ENCODE measurements at regions not wholly inside any gene's neighbourhood (a gene's known extent, or its start where the extent isn't known, plus 50 kb on each side); places are given as distances from the start of the nearest gene placed in this dataset.

DNA sequence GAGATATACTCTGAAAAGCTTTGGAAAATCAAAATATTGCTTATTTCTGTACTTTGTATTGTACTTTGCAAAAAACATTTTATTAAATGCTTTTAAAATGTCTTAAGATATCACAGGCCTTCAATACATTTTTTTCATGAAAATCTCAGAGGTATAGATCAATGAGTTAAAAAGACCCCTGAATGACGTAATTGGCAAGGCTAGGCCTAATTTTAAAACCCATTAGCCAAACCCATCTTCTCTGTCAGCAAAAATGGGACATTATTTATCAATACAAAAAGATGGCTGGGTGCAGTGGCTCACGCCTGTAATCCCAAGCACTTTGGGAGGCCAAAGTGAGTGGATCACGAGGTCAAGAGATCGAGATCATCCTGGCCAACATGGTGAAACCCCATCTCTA, 84.8 kb upstream of the PAK5 start:
- TF ChIP-seq, protein P1, sequence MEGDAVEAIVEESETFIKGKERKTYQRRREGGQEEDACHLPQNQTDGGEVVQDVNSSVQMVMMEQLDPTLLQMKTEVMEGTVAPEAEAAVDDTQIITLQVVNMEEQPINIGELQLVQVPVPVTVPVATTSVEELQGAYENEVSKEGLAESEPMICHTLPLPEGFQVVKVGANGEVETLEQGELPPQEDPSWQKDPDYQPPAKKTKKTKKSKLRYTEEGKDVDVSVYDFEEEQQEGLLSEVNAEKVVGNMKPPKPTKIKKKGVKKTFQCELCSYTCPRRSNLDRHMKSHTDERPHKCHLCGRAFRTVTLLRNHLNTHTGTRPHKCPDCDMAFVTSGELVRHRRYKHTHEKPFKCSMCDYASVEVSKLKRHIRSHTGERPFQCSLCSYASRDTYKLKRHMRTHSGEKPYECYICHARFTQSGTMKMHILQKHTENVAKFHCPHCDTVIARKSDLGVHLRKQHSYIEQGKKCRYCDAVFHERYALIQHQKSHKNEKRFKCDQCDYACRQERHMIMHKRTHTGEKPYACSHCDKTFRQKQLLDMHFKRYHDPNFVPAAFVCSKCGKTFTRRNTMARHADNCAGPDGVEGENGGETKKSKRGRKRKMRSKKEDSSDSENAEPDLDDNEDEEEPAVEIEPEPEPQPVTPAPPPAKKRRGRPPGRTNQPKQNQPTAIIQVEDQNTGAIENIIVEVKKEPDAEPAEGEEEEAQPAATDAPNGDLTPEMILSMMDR (conservative IDR thresholded peaks at IDR 0.05): no peak
- H3K4me1 Mint-ChIP-seq: no peaks in the 10 kb centered on the region
- H3K4me3 Mint-ChIP-seq: no peak overlapping the region
- H3K27ac Mint-ChIP-seq (ENCODE audit: unreplicated experiment): no peak overlapping the region
- DNase-seq (ENCODE audit: low read depth, low spot score): no peak
- no peaks in the 10 kb centered on the region for H3K9me3 Mint-ChIP-seq
- H3K36me3 Mint-ChIP-seq (ENCODE audit: low read depth): no peaks in the 10 kb centered on the region
- H3K27me3 Mint-ChIP-seq (ENCODE audit: low read depth): no peaks in the 10 kb centered on the region

DNA sequence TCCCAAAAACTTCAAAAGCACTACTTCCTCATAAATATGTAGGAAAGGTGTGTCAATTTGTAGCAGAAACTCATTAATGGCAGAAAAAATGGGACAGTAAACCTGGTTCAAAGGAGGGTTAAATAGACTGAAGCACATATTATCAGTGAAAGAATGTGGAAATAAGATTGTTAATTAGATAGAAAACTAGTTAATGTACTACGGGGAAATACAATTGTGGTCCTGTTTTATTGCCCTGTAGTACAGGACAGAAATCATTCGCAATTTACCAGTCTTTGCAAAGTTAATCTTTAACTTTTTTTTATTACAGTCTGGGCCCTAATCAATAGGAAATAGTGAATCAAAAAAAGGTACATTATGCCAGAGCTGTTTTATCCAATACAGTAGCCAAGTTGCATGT, 82.0 kb upstream of the PAK5 start:
- H3K4me1 Mint-ChIP-seq: no peaks in the 10 kb centered on the region
- no peaks in the 10 kb centered on the region for H3K36me3 Mint-ChIP-seq (ENCODE audit: low read depth)
- DNase-seq (ENCODE audit: low read depth, low spot score): no peak
- H3K9me3 Mint-ChIP-seq: no peaks in the 10 kb centered on the region
- H3K27ac Mint-ChIP-seq (ENCODE audit: unreplicated experiment): no peak overlapping the region
- no peaks in the 10 kb centered on the region for H3K27me3 Mint-ChIP-seq (ENCODE audit: low read depth)
- TF ChIP-seq, protein P1 (conservative IDR thresholded peaks at IDR 0.05): no peak
- H3K4me3 Mint-ChIP-seq: no peak overlapping the region

GRCh38 chr20:9919271-9920014, 80.6 kb upstream of the PAK5 start:
- DNase-seq (ENCODE audit: low read depth, low spot score): no peak
- TF ChIP-seq, protein P1 (conservative IDR thresholded peaks at IDR 0.05): no peak
- H3K4me3 Mint-ChIP-seq: no peak overlapping the region
- H3K36me3 Mint-ChIP-seq (ENCODE audit: low read depth): no peaks in the 10 kb centered on the region
- no peaks in the 10 kb centered on the region for H3K4me1 Mint-ChIP-seq
- H3K27me3 Mint-ChIP-seq (ENCODE audit: low read depth): no peaks in the 10 kb centered on the region
- H3K27ac Mint-ChIP-seq (ENCODE audit: unreplicated experiment): no peak overlapping the region
- no peaks in the 10 kb centered on the region for H3K9me3 Mint-ChIP-seq

- no peak overlapping the region for H3K27ac Mint-ChIP-seq (ENCODE audit: unreplicated experiment)
Measured at GRCh38 chr20:9918348-9918747, 79.5 kb upstream of the PAK5 start.

DNA sequence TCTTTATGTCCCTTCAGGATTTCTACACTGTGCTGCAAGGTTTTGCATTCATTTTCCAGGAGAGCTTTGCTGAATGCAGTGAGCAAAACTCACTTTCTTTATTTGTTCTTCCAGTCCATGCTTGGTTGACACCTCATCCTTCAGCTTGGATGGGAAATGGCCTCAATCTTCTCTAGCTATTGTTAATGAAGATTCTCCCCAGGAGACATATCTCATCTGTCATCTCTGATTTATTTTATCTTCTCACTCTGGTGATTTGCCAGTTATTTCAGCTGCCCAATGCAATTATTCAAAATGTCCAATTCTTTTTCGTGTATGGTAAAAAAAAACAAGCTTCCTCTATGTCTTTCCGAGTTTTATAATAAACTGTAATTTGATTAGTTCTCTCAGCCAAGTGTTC, 77.9 kb upstream of the PAK5 start:
- no peak overlapping the region for H3K4me3 Mint-ChIP-seq
- no peaks in the 10 kb centered on the region for H3K36me3 Mint-ChIP-seq (ENCODE audit: low read depth)
- H3K27ac Mint-ChIP-seq (ENCODE audit: unreplicated experiment): no peak overlapping the region
- no peaks in the 10 kb centered on the region for H3K27me3 Mint-ChIP-seq (ENCODE audit: low read depth)
- DNase-seq (ENCODE audit: low read depth, low spot score): no peak
- no peaks in the 10 kb centered on the region for H3K9me3 Mint-ChIP-seq
- H3K4me1 Mint-ChIP-seq: peaks cover 3% of the 10 kb centered on the region
- TF ChIP-seq, protein P1 (conservative IDR thresholded peaks at IDR 0.05): no peak

More at GRCh38 chr20:9918348-9918747, 79.5 kb upstream of the PAK5 start:
- DNase-seq (ENCODE audit: low read depth, low spot score): no peak
- Mint-ChIP-seq H3K36me3 (ENCODE audit: low read depth) (no peaks in the 10 kb centered on the region), H3K27me3 (ENCODE audit: low read depth) (no peaks in the 10 kb centered on the region), H3K9me3 (no peaks in the 10 kb centered on the region), H3K4me1 (no peaks in the 10 kb centered on the region), H3K4me3 (no peak overlapping the region)
- TF ChIP-seq, protein P1 (conservative IDR thresholded peaks at IDR 0.05): no peak

Measured in neural crest cell (in vitro differentiated cells).